HG02885 (cell line): ENCODE measurements at regions not wholly inside any gene's neighbourhood (a gene's known extent, or its start where the extent isn't known, plus 50 kb on each side); places are given as distances from the start of the nearest gene placed in this dataset.
"Not testable (repeated sequence)": the region's sequence is repeated elsewhere in the genome, so short reads cannot be mapped to it uniquely, and the experiment has no call there.

Experiments used
- ATAC-seq: cut with Tn5 transposase; IDR thresholded peaks from one replicate; pipeline ENCODE4 v1.9.1; 2021; ENCODE audit warnings: mild to moderate bottlenecking; ENCODE audit not compliant: unreplicated experiment, poor library complexity

DNA sequence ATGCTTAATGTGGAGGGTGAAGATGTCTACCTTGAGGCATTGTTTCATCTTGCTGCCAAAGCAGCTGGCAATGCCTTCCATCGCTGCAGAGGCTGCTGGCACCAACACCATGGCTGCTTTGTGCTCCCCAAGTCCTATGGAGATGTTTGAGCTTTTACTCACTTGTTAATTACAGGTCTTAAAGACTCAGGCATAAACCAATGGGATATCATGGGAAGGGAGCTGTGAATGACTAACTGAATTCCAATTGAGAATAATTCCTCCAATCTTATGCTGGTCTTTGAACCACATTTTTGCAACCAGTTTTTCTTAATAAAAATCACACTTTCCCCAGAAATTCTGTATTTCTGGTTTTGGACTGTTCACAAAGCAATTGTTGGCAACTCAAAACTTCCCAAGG is 762.0 kb downstream of the GBE1 start:
- no peak for ATAC-seq

DNA sequence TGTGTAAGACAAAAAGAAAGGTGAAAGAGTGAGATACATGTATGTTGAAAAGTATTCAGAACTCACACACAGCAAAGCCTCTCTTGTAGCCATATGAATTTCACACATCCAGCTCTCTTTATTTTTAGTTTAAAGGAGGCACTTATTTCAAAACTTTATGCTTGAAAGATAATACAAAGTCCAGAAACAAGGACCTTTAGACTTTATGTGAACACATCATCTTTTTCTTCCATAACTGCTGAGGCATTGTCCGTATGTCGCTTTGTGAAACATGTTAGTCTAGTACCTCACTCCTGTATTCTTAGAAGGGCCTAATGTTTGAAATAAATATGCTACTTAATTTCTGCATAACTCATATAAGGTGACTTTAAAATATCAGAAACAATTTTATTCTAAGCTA is 763.4 kb downstream of the GBE1 start:
- ATAC-seq = no peak

DNA sequence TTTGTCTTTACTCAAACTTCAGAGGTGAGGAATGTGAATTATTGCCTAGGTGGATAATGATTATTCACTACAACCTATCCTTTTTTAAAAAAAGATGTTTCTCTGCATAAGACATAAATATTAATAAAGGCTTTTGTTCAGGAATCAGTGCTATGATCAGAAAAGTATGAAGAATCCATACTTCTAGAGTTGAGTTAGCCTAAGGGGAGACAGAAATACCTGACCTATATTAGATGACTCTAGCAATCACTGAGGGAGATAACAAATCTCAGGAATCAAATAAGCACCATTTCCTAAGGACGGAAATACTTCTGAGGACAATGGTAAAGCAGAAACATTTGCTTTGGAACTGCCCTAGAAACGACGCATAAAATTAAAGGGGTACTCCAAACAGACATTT is 763.8 kb downstream of the GBE1 start:
- ATAC-seq = no peak

DNA sequence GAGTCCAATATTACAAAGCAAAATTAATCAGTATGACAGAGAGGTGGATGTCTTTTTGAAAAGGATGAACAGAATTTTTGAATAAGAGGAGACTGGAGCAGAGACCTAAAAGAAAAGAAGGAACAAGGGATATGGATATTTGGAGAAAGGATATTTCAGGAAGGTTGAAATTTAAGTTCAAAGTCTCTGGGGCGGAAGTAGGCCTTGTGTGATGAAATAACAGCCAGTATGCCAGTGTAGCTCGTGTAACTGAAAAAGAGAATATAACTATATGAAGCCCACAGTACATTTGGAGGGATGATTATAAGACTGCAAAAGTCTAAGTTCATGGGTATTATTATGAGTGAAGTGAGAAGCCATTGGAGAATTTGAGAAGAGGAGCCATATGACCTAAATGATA is 766.7 kb downstream of the GBE1 start:
- no peak for ATAC-seq

DNA sequence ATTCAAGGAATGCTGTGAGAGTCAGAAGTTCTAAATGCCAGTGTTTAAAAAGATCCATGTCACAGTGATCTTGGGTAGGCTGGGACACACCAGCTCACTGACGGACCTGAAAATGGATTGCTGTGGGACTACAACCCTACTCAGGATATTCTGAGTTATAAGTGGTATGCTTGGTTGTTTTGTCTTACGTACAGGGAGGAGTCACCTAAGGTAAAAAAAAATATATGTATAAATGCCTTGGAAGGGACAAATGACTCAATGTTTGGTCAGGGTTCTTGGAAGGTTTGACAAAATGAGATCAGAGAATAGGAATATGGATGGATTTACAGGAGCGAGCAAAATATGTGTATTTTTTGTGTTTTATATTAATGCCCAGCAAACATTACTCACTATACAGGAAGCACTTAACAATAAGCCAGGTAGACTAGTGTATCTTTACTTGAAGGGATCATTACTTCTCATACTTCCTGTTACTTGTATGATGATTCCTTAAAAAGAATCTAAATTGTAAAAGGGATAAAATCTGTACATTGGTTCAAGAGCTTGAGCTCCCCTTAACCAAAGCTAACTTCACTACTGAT is 767.3 kb downstream of the GBE1 start:
- ATAC-seq = no peak

DNA sequence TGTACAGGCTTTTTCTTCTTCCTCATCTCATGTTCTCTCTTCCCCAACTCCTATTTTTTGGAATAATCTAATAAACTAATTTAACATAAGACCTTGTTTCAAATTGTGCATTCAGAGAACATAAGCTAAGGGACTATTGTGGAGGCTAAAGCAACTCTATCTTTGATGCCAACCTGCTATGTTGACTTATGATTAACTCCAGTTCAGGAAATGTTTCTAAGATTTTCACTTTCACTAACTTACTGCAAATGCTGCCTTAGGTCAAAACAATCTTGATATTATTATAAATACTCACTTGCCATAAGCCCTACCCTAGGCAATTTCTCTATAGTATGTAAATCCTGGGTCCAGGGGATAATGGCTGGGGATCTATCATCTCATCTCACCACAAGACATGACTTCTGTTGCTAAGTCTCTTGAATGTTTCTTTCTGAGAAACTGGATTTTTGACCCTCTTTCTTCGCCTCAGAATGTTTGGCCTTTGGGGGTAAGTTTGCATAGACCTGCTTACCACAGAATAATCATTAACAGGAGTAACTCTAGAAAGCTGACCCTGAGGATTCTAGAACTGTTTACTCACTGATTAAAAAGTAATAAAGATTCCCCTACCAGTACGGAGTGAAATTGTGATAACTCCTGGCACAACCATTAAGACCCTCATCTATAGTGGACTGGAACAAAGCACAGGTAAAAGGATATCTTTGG is 768.1 kb downstream of the GBE1 start:
- ATAC-seq = no peak

DNA sequence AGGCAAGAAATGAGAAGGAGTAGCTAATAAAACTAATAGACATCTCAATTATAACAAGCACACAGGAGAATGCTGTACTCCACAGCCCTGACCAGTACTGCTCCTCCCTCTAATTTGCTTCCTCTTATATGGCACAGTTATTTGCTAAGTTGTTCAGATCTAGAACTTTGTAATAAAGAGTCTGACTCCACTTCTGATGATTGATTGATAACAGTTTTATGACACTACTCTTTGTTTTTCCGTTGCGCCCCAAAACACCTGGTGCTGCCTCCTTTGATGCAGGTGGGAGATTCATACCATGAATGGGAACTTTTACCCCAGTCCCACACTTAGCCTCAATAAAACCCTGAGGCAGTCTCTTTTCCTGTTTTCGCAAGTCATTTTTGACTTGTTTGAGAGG is 777.7 kb downstream of the GBE1 start:
- no peak for ATAC-seq

DNA sequence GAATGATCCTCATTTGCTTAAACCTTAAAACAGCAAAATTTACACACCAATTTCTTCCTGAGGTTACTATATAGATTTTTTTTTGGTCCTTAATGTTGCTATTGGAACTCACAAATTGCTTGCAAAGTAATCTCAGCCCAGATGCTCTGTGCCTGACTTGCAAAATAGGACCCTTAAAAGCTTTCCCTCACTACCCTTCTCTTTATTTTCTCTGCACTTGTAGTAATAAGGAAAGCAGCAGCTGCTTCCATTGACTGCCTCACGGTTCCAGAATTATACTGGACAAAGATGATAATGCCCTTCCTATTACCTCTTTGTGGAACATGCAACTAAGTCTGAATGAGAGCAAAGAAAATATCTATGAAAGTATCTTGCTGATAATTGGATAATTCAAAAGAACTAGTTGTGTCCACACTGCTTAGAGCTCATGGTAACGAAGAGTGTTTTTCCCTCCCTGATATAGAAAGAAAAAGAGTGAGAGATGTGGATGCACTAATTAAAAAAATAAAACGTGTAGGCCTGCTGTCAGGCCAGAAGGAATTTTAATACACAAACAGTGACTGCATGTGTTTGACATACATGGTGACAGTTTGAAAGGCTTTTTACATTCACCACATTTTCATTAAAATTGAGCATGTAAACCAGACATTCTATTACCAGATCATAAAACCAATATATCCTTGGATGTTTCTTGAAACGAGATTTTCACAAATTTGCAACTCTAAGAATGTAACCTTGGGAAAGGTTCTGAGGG is 783.1 kb downstream of the GBE1 start:
- ATAC-seq = no peak

DNA sequence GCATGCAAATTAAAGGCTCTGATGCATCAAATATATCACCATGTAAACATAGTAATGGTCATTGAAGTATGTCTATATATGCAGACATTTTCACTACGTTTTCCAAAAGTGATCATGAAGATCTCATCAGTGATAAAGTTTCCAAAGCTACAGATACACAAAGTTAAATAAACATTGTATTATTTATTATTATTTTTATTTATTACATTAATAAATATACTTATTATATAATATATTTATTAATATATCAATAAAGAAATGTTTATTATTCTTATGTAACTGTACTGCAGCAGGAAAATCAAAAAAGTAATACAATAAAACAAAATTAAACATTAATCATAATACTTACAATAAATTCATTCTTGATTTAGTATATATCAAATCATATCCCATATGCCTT is 791.2 kb downstream of the GBE1 start:
- no peak for ATAC-seq

DNA sequence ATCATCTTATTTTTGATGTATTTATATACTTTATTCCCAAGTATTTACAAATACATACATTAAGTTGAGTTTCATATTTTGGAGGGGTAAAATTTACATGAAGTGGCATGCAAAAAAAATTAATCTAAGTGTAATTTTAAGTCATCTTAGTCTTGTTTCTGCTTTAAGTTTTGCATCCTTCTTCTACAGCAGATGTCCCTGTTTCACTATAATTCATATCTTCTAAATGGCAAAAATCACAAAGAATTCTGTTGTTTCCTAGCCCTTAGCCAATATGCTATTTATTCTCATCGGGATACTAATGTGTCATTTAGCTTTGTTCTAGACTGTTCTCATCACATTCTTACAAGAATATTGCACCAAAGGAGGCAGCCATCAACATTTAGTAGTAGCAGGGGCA is 831.9 kb downstream of the GBE1 start:
- ATAC-seq = no peak

DNA sequence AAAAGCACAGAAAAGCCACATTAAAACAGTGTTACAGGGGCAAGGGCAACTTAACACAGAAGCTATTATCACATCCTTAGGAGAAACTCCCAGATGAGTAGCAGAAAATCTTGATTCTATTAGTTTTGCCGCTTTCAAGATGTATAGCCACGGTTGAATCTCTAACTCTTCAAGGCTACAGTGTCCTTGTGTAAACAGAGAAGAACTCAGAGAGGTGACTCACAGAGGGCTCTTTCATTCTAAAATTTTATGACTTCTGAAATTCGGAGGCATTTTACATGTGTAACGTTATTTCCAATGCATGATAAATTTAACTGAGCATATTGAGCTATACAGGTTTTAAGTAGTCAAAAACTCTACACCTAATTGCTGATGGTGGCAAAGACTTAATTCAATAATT is 846.6 kb downstream of the GBE1 start:
- no peak for ATAC-seq

DNA sequence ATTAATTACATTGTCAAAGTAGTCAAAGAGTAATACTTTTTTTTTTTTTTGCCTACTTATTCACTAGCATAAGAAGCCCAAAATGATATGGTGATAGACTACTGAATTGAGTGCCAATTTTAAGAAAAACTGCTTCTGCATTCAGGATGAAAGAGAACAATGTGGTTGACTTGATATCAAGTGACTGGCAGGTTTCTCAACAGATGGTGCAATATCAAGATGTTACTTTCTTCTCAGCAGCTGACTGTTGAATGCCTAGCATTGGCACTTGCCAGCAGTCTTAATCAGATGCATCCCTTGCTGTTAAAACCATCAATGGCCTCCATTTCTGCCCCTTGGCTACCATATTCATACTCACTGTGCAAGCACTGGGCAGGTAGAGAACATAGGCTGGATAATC is 863.2 kb downstream of the GBE1 start:
- ATAC-seq = no peak

DNA sequence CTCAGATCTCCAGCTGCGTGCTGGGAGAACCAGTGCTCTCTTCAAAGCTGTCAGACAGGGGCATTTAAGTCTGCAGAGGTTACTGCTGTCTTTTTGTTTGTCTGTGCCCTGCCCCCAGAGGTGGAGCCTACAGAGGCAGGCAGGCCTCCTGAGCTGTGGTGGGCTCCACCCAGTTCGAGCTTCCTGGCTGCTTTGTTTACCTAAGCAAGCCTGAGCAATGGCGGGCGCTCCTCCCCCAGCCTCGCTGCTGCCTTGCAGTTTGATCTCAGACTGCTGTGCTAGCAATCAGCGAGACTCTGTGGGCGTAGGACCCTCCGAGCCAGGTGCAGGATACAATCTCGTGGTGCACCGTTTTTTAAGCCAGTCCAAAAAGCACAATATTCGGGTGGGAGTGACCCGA is 864.4 kb downstream of the GBE1 start:
- ATAC-seq = not testable (repeated sequence)

DNA sequence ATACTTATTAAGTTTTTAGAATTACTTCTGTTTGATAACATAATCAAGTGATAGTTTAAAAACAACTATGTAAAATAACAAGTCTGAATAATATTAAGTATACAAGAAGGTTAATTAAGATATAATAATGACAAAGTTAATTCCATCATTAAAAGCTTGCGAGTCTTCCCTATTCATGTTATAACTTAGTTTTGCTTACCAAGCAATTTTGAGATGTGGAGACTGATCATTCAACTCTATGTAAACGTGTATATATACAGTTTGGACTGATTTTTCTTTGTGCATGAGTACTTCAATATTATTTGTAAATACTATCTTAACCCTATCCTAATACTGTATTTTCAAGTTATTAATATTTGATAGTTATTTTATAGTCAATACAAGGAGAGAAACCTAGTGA is 870.9 kb downstream of the GBE1 start:
- ATAC-seq = no peak

DNA sequence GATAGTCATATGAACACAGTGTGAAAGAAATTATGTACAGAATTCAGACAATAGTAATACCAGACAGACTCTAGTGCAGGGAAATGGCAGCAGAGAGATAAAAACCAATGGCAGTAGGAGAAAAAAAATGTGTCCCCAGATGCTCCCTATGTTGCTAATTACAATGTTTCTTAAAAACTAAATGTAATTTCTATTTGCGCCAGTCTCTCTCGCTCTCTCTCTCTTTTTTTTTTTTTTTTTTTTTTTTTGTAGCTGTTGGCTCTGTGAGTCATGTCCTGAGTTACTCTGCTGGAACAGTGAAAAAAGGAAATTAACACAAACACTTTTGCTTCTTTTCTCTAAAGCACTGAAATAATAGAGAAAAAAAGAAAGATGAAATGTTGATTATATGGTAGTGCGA is 871.9 kb downstream of the GBE1 start:
- no peak for ATAC-seq

DNA sequence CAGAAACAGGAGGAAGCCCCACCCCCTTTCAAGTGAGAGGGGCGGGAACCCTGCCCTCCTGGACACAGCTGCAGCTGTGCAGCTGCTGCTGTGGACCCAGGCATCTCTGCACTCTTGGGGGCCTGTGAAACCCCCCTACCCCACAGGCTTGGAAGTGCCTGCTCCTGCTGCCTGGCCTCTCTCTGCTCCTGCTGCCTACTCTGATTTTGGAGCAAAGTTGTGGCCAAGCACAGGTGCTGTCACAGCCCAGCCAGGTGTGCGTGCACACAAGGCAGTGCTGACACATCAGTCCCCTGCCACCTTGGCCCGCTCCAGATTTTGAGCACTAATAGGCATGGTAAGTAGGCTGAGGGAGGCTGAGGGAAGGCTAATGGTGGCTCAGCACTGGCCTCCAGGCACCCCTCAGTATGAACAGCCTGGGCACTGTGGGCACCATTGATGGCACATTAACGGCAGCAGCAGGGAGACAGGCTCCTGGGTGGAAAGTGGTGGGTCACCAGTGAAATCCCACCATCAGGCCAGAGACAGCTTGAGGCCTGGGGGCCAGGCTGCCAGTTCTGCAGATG is 890.9 kb downstream of the GBE1 start:
- no peak for ATAC-seq

DNA sequence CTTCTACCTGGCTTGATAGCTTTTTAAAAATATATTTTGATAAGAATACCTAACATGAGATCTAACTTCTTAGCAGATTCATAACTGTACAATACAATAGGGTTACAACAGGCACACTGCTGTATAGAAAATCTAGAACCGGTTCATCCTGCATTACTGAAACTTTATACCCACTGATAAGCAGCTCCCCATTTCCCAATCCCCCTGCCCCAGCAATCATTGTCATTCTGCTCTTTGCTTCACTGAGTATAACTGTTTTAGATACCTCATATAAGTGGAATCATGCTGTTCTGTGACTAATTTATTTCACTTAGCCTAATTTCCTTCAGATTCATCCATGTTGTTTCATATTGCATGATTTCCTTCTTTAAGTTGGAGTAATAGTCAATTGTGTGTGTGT is 906.0 kb downstream of the GBE1 start:
- no peak for ATAC-seq

DNA sequence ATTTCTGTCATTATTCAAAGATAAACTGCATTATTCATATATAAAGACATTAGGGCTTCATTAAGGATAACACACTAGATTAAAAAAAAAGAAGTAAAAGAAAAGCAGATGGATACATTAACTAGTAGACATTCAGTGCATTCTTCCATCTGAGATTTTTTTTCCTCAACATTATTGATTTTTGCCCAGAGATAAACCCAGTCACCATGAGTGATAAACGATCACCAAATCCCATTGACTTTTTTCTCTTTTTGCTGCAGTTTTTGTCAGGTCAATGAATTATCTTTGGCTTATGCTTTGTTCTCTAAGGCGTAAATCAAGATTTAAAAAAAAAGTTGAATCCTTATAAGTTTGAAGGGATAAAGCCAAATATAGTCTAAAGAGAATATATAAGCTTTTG is 925.0 kb downstream of the GBE1 start:
- ATAC-seq = no peak

DNA sequence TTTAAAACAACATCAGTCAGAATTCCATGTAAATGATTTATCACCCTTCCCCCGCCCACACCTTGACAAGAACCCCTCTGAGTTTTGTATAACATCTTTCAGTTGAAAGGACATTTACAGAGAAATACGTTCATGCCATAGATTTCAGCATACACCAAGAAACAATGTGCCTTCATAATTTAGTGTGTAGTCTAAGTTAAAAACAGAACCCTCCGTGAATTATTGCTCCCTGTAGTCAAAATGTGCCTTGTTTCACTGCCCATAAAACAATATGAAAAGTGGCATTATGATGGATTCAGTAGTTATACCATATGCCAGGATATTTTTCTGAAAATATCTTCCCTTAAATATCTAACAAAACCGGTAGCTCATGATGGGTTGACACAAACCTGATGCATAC is 953.9 kb downstream of the GBE1 start:
- no peak for ATAC-seq

DNA sequence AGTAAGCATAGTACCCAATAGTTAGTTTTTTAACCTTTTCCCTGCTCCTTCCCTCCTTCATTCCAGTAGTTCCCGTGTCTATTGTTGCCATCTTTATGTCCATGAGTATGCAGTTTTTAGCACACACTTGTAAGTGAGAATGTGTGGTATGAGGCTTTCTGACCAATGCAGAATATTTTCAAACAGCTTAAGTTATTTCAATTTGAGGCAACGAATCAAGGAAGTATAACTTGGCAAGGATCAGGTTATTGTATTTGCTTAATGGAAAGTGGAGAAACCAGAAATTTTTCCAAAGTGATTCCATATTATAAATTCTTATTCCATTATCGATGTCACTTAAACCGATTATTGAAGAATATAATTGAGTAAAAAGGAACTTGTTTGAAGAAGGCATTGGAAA is 954.8 kb downstream of the GBE1 start:
- no peak for ATAC-seq

DNA sequence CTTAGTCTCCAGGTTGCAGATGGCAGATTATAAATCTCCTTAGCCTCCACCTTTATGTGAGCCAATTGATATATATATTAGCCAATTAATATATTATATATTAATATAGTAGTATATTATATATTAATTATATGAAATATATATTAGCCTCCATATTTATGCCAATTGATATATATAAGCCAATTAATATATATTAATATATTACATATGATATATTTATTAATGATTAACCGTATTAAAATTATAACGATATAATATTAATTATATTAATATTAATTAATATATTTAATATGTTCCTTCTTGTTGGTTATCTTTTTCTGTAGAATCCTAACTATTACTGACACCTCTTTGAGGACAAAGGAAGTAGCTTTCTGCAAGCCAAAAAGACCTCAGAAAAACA is 972.5 kb downstream of the GBE1 start:
- ATAC-seq = no peak

DNA sequence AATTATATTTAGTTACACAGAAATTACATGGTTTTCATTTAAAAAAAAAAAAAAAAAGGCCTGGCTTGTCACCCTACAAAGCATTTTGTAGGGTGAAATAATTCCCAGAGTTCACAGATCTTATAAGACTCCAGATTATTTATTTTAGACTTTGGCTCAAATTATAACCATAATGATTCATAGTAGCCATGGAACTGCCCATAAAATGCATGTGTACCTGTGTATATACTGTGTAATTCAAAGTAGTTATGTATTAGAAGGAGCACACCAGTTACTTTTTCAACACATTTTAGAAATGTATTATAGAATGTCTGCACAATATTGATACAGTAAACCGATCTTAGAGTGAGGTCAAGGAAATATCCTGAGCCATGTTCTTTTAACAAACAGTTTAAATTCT is 975.6 kb downstream of the GBE1 start:
- no peak for ATAC-seq
